HUES48 (cell line): ENCODE measurements at regions not wholly inside any gene's neighbourhood (a gene's known extent, or its start where the extent isn't known, plus 50 kb on each side); places are given as distances from the start of the nearest gene placed in this dataset.

Experiments
- H3K27ac ChIP-seq: one replicate; pipeline ENCODE4 v1.7.0; 2013; ENCODE audit warnings: low read depth, low read length, inconsistent platforms
- H3K27me3 ChIP-seq: 2 replicates; pipeline ENCODE4 v1.6.1; 2013; ENCODE audit warnings: mild to moderate bottlenecking, low read length; ENCODE audit not compliant: control insufficient read depth, insufficient read depth
- H3K36me3 ChIP-seq: 2 replicates; pipeline ENCODE4 v1.6.1; 2013; ENCODE audit warnings: low read length; ENCODE audit not compliant: control insufficient read depth, insufficient read depth
- H3K4me1 ChIP-seq: 2 replicates; pipeline ENCODE4 v1.6.1; 2013; ENCODE audit warnings: mild to moderate bottlenecking, low read length; ENCODE audit not compliant: control insufficient read depth, insufficient read depth
- H3K4me3 ChIP-seq: 2 replicates; pipeline ENCODE4 v1.5.1; 2013; ENCODE audit warnings: mild to moderate bottlenecking, low read depth, low read length
- H3K9ac ChIP-seq: 2 replicates; pipeline ENCODE4 v1.6.1; 2013; ENCODE audit warnings: mild to moderate bottlenecking, low read depth, low read length, moderate library complexity
- H3K9me3 ChIP-seq: 2 replicates; pipeline ENCODE4 v1.6.1; 2013; ENCODE audit warnings: low read length; ENCODE audit not compliant: control insufficient read depth, insufficient read depth

DNA sequence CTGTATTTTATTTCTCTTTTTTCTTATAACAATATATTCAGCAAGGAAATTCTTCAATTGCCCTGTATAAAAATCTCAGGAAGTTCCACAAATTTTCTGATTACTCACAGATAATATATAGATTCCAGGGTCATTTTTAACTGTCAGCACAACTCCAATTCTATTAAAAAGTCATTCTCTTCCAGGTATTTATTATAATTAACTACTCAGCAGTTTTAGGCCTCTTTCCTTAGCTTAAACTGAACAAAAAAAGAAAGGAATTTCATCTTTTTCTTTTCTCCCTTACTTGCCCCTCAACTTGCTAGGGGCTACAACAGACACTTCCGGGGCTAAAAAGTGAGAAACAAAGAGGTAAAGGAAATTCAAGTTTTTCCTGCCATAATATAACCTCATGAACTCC is 358.9 kb upstream of the LRATD1 start:
- Histone ChIP-seq H3K4me3 (no peak overlapping the region), H3K27me3 (no peaks in the 10 kb centered on the region), H3K9me3 (0 out of 2 replicates have a peak, but pooled peaks cover 11% of the 10 kb centered on the region)

DNA sequence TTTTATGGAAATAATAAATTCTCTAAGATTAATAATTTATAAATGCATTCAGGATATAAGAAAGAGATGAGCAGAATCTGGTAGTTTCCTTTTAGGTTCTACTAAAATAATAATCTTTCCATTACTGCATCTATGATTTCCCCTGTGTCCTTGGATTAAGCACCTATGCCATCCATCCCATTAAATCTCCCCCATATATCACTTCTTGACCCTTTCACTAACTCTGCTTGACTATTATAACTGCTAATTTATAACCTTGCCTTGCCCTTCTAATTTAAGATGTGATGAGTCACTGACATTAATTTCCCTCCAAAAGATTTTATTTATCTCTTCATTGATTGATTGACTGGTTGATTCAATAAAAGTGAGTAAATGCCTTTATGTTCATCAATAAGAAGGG is 348.3 kb upstream of the LRATD1 start:
- H3K27ac ChIP-seq = no peak overlapping the region
- no peaks in the 10 kb centered on the region for H3K36me3 ChIP-seq
- H3K9me3 ChIP-seq = no peaks in the 10 kb centered on the region
- H3K27me3 ChIP-seq = no peaks in the 10 kb centered on the region
- H3K4me1 ChIP-seq = no peaks in the 10 kb centered on the region
- H3K9ac ChIP-seq = no peak overlapping the region
- H3K4me3 ChIP-seq = no peak overlapping the region

More for the DNA sequence above, 358.9 kb upstream of the LRATD1 start:
- Histone ChIP-seq H3K9ac (no peak overlapping the region), H3K4me1 (no peaks in the 10 kb centered on the region), H3K27ac (no peak overlapping the region), H3K36me3 (no peaks in the 10 kb centered on the region)

DNA sequence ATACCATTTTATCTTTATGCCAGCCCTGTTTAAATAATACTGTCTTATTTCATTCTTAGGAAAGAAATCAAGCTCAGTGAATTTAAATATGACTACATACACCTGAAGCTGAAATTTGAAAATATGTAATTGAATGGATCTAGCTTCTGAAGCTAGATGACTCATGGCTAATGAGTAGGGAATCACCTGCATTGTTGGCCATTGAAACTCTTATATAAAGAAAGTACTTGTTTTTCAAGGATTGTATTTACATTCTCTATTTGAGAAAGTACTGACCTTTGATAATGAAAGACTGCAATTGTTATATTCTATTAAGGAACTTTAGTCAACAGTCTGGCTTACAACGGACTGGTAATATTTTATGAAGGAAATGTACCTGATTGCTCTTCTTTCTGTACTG is 346.7 kb upstream of the LRATD1 start:
- Histone ChIP-seq H3K4me3 (no peak overlapping the region), H3K4me1 (no peaks in the 10 kb centered on the region), H3K27me3 (no peaks in the 10 kb centered on the region), H3K36me3 (no peaks in the 10 kb centered on the region), H3K9me3 (no peaks in the 10 kb centered on the region), H3K27ac (no peak overlapping the region), H3K9ac (no peak overlapping the region)

DNA sequence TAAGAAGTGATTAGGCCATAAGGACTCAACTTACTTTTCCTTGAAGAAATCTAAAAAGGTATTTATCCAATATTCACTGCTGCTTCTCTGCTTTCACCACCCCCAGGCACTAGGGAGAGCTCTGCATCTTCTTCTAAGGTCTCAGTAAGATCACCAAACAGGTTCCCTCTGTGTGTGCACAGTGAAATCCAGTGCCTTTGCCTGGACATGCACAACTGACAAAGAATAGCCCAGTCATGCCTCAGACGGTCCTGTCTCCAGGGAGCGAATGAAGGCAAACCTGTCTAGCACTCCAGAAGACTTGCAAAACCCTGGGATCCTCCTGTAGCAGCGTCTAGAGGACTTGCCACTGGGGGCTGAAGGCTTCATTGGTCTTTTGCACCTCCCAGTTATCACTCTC is 344.5 kb upstream of the LRATD1 start:
- Histone ChIP-seq H3K9me3 (no peaks in the 10 kb centered on the region), H3K4me3 (no peak overlapping the region), H3K9ac (no peak overlapping the region), H3K36me3 (no peaks in the 10 kb centered on the region), H3K27ac (no peak overlapping the region), H3K4me1 (no peaks in the 10 kb centered on the region), H3K27me3 (no peaks in the 10 kb centered on the region)

DNA sequence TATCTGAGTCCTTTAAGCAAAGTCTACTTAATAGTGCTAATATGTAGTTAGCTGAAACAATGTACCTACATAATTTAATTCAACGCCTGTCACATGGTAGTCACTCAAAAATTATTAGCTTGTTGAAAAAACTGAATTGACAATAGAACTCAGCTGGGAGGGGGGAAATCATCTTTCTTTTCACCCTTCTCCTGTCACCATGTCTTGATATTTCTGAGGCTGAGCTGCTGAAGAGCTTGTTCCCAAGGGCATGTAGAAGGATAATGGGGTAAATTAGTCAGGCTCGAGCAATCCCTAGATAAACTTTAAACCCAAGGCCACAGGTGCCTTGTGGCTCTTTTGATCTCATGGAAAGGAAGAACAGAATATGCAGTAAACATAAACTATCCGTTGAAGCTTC is 339.6 kb upstream of the LRATD1 start:
- Histone ChIP-seq H3K9ac (no peak overlapping the region), H3K4me1 (no peaks in the 10 kb centered on the region), H3K27ac (no peak overlapping the region), H3K9me3 (no peaks in the 10 kb centered on the region), H3K27me3 (no peaks in the 10 kb centered on the region), H3K36me3 (no peaks in the 10 kb centered on the region), H3K4me3 (no peak overlapping the region)

DNA sequence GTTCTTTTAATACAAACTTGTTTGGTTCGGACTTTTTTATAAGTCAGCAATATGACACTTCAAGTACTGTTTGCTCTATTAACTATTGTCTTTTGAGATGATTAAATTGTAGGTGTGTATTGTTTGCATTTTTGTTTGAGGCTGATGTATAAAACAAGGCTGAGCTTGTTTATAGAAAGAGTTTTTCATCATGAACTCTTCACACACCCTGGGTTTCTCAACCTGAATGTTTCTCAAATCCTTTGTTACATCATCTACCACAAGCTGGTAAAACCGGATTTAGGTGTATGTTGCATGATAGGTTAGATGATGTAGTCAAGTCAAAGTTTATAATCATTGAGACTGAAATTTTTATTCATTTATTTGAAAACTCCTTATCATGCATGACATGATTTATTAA is 335.2 kb upstream of the LRATD1 start:
- H3K4me1 ChIP-seq = no peaks in the 10 kb centered on the region
- no peak overlapping the region for H3K9ac ChIP-seq
- H3K36me3 ChIP-seq = no peaks in the 10 kb centered on the region
- no peaks in the 10 kb centered on the region for H3K9me3 ChIP-seq
- no peak overlapping the region for H3K4me3 ChIP-seq
- H3K27ac ChIP-seq = no peak overlapping the region
- no peaks in the 10 kb centered on the region for H3K27me3 ChIP-seq

DNA sequence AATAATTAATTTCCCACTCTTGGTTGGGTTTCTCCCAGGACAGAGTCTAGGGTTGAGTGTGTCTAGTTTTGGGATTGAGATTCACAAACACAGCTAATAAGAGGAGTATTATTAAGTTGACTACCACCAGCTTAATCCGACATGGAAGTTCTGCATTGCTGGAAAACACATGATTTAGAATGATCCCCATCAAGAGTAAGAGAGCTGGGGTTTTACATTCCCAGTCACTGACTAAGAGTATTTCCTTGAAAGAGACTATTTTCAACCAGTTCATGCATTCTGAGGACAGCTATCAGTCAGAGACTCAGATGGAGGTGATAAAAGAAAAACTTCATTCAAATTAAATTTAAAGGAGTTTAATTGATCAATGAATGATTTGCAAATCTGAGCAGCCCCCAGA is 334.6 kb upstream of the LRATD1 start:
- Histone ChIP-seq H3K27ac (no peak overlapping the region), H3K9me3 (no peaks in the 10 kb centered on the region), H3K4me1 (no peaks in the 10 kb centered on the region), H3K4me3 (no peak overlapping the region), H3K27me3 (no peaks in the 10 kb centered on the region), H3K36me3 (no peaks in the 10 kb centered on the region), H3K9ac (no peak overlapping the region)

DNA sequence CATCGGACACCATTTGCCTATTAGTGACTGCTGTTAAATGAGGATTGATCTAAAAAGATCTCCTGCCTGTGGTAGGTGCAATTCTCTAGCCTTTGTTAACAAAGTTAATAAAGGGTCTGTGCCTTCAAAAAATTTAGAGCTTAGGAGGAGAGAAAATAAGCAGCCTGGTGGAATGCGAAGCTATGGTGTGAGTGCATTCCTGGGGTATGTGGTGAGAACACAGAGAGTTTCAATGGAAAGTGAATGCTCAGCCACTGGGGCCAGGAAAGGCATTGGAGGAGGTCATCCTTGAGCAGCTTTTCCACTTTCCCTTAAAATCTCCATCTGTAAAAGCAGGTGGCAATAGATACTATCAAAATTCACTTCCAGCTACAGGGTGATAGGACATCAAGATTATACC is 331.2 kb upstream of the LRATD1 start:
- H3K27ac ChIP-seq = no peak overlapping the region
- no peak overlapping the region for H3K4me3 ChIP-seq

DNA sequence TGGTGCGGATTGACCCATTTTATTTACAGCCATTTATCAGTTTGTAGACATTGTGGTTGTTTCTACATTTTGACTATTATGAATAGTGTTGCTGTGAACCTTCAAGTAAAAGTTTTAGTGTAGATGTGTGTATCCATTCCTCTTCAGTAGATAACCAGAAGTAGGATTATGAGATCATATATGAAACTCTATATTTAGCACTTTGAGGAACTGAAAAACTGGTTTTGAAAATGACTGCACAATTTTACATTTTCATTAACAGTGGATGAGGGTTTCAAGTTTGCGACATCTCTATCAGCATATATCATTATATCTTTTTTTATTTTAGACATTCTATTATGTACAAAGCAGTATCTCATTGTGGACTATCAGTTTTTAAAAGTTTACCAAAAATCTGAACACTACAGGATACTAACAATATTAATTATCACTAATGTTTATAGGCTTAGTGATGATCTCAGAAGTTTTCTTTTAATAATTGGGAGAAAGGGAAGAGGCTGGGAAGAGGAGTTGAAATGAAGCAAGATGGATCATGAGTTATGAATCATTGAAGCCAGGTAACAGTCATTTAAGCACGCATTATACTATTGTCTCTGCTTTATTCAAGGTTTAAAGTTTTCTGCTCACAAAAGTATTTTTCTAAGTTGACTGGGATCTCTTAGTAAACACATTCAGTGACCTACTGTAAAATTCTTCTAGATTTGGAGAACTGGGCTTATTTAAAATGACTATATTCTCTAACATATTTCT is 329.0 kb upstream of the LRATD1 start:
- Histone ChIP-seq H3K27ac (no peak overlapping the region), H3K9me3 (no peaks in the 10 kb centered on the region), H3K4me1 (no peaks in the 10 kb centered on the region), H3K27me3 (no peaks in the 10 kb centered on the region), H3K9ac (no peak overlapping the region), H3K36me3 (no peaks in the 10 kb centered on the region), H3K4me3 (no peak overlapping the region)

More for the DNA sequence above, 331.2 kb upstream of the LRATD1 start:
- H3K9ac ChIP-seq = no peak overlapping the region
- no peaks in the 10 kb centered on the region for H3K27me3 ChIP-seq
- no peaks in the 10 kb centered on the region for H3K4me1 ChIP-seq
- no peaks in the 10 kb centered on the region for H3K9me3 ChIP-seq
- H3K36me3 ChIP-seq = no peaks in the 10 kb centered on the region

DNA sequence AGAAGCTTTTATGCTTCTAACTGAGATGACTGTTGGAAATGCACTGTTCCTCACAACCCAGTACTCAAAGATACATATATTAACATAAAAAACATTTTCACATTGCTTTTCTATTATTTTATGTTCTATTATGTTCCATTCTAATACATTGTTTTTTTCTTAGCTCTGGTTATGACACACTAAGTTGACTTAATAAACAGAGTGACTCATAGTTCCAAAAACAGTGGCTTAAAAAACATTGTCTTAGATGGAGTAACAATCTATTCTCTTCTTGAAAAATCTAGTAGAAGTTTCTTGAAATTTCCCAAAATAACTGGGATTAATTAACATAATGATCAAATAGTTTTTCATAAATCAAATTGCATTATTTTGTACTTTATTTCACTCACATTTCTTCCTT is 328.2 kb upstream of the LRATD1 start:
- H3K4me3 ChIP-seq = no peak overlapping the region
- H3K4me1 ChIP-seq = no peaks in the 10 kb centered on the region
- H3K27me3 ChIP-seq = no peaks in the 10 kb centered on the region
- no peak overlapping the region for H3K9ac ChIP-seq
- H3K36me3 ChIP-seq = no peaks in the 10 kb centered on the region
- no peak overlapping the region for H3K27ac ChIP-seq
- no peaks in the 10 kb centered on the region for H3K9me3 ChIP-seq

DNA sequence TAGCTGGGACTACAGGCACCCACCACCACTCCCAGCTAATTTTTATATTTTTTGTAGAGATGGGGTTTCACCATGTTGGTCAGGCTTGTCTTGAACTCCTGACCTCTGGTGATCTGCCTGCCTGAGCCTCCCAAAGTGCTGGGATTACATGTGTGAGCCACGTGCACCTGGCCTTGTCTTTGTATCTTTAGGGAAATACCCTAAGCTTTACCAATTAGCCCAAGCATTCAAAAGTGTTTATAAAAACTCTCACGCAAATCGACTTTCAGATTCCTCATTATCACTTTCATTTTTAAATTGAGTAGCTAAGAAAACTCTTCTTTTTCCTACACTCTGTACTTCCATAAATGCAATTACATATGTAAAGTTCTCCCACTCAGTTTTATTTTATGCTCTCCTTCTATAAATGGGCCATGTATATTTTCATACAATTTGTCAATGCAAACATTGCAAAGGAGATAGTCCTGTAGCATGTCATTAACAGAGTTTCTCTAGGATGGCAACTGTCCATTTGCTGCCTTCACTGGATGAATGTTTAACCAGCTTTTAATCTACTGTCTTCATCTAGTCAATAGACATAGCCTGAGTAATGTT is 326.2 kb upstream of the LRATD1 start:
- Histone ChIP-seq H3K27me3 (no peaks in the 10 kb centered on the region), H3K36me3 (no peaks in the 10 kb centered on the region), H3K27ac (no peak overlapping the region), H3K4me1 (no peaks in the 10 kb centered on the region), H3K9me3 (no peaks in the 10 kb centered on the region), H3K9ac (no peak overlapping the region), H3K4me3 (no peak overlapping the region)
